Natural killer cell (primary cell): ENCODE measurements at regions not wholly inside any gene's neighbourhood (a gene's known extent, or its start where the extent isn't known, plus 50 kb on each side); places are given as distances from the start of the nearest gene placed in this dataset.

ENCODE experiments used
- ATAC-seq, 3 donors: fragments of 150-1000 bp in 2 of 3; fragments of 200-7000 bp in 1 of 3; cut with Tn5 transposase; 1 replicate in 1 of 3; 2 replicates in 2 of 3; pipeline ENCODE4 v1.10.0; 2021; ENCODE audit warnings: mild to moderate bottlenecking in 2 of 3, moderate library complexity in 2 of 3
- DNase-seq, 2 donors: peaks; one replicate each; pipeline versions ENCODE4 v3.0.0 to v3.0.0-alpha.2; 2013 to 2021; ENCODE audit warnings: mixed read lengths in 1 of 2
- H3K27ac ChIP-seq: one replicate; pipeline ENCODE4 v1.5.1; 2013; ENCODE audit warnings: mild to moderate bottlenecking, low read length
- H3K27me3 ChIP-seq: one replicate; pipeline ENCODE4 v1.6.1; 2013; ENCODE audit warnings: low read length; ENCODE audit not compliant: control insufficient read depth, insufficient read depth
- H3K36me3 ChIP-seq: one replicate; pipeline ENCODE4 v1.6.1; 2013; ENCODE audit warnings: low read length; ENCODE audit not compliant: control insufficient read depth, insufficient read depth
- H3K4me1 ChIP-seq: one replicate; pipeline ENCODE4 v1.6.1; 2013; ENCODE audit warnings: low read length; ENCODE audit not compliant: control insufficient read depth, insufficient read depth
- H3K4me3 ChIP-seq: one replicate; pipeline ENCODE4 v1.5.1; 2013; ENCODE audit warnings: low read length
- H3K9me3 ChIP-seq: one replicate; pipeline ENCODE4 v1.6.1; 2013; ENCODE audit warnings: low read length; ENCODE audit not compliant: control insufficient read depth, insufficient read depth
- H3K27ac Mint-ChIP-seq, 2 donors: one replicate each; pipeline ENCODE4 v1.8.0; 2022; ENCODE audit warnings: mild to moderate bottlenecking in 2 of 2, mixed read lengths in 2 of 2, moderate library complexity in 1 of 2
- H3K27me3 Mint-ChIP-seq, 2 donors: one replicate each; pipeline ENCODE4 v1.8.0; 2022; ENCODE audit warnings: low read depth in 2 of 2, mixed read lengths in 2 of 2
- H3K36me3 Mint-ChIP-seq: one replicate; pipeline ENCODE4 v1.8.0; 2022; ENCODE audit warnings: mixed read lengths
- H3K4me1 Mint-ChIP-seq, 2 donors: one replicate each; pipeline ENCODE4 v1.8.0; 2022; ENCODE audit warnings: mixed read lengths in 2 of 2
- H3K4me3 Mint-ChIP-seq: one replicate; pipeline ENCODE4 v1.8.0; 2022; ENCODE audit warnings: mild to moderate bottlenecking, moderate library complexity, mixed read lengths
- H3K9me3 Mint-ChIP-seq, 2 donors: one replicate each; pipeline ENCODE4 v1.8.0; 2022; ENCODE audit warnings: mixed read lengths in 2 of 2
- CTCF ChIP-seq: fragments of 200-600 bp; IDR thresholded peaks from one replicate; pipeline ENCODE4 v1.8.0; 2022; ENCODE audit warnings: antibody characterized with exemption
- WGBS: methylation state at CpG from one replicate; pipeline ENCODE4 v1.1.7; 2013; ENCODE audit warnings: missing lambda C conversion rate; ENCODE audit not compliant: insufficient coverage; 5-methylcytosine and 5-hydroxymethylcytosine counted together
- intact Hi-C: fragments of 100-400 bp; cut with micrococcal nuclease; formaldehyde crosslinking; loops from one replicate; pipeline ENCODE4 v1.14.2; 2022

GRCh38 chr2:53202063-53202462, 565.5 kb upstream of the CHAC2 start:
- intact Hi-C loops, result no loop called here
- H3K27ac Mint-ChIP-seq, result no peak overlapping the region
- ATAC-seq, result no peak
- Histone ChIP-seq H3K36me3 (no peaks in the 10 kb centered on the region), H3K9me3 (no peaks in the 10 kb centered on the region), H3K27ac (no peak overlapping the region), H3K4me3 (no peak overlapping the region), H3K4me1 (no peaks in the 10 kb centered on the region), H3K27me3 (no peaks in the 10 kb centered on the region)
- no peaks in the 10 kb centered on the region for H3K4me1 Mint-ChIP-seq
- WGBS, result 0% methylated on average over 1 of the region's 3 CpGs
- H3K36me3 Mint-ChIP-seq, result no peaks in the 10 kb centered on the region
- H3K9me3 Mint-ChIP-seq, result peaks cover 4% of the 10 kb centered on the region in 2 donors
- no peak for TF ChIP-seq CTCF
- no peak overlapping the region for H3K4me3 Mint-ChIP-seq
- DNase-seq, result no peak
- H3K27me3 Mint-ChIP-seq, result no peaks in the 10 kb centered on the region

- H3K4me3 Mint-ChIP-seq, result no peak overlapping the region
- H3K27me3 ChIP-seq, result no peaks in the 10 kb centered on the region
- H3K9me3 Mint-ChIP-seq, result peaks cover 3 to 4% of the 10 kb centered on the region in 2 donors
- TF ChIP-seq CTCF, result no peak
- H3K36me3 Mint-ChIP-seq, result no peaks in the 10 kb centered on the region
- H3K4me1 Mint-ChIP-seq, result no peaks in the 10 kb centered on the region
- H3K4me1 ChIP-seq, result no peaks in the 10 kb centered on the region
- H3K27me3 Mint-ChIP-seq, result no peaks in the 10 kb centered on the region
- H3K27ac Mint-ChIP-seq, result no peak overlapping the region
- no peaks in the 10 kb centered on the region for H3K36me3 ChIP-seq
- DNase-seq, result no peak
- ATAC-seq, result no peak
- no peak overlapping the region for H3K27ac ChIP-seq
- 80% methylated on average over 1 of the region's 3 CpGs for WGBS
- intact Hi-C loops, result no loop called here
- H3K9me3 ChIP-seq, result no peaks in the 10 kb centered on the region
- H3K4me3 ChIP-seq, result no peak overlapping the region
Observed at GRCh38 chr2:53200072-53200471, 567.5 kb upstream of the CHAC2 start.

GRCh38 chr2:53188851-53189510, 578.6 kb upstream of the CHAC2 start:
- H3K27me3 Mint-ChIP-seq, result no peaks in the 10 kb centered on the region
- H3K36me3 ChIP-seq, result no peaks in the 10 kb centered on the region
- H3K4me3 Mint-ChIP-seq, result no peak overlapping the region
- H3K9me3 Mint-ChIP-seq, result peaks cover 2% of the 10 kb centered on the region in 2 donors
- no peaks in the 10 kb centered on the region for H3K4me1 ChIP-seq
- WGBS, result 83% methylated on average over 7 of the region's 7 CpGs
- no peak overlapping the region for H3K27ac ChIP-seq
- H3K9me3 ChIP-seq, result no peaks in the 10 kb centered on the region
- H3K4me1 Mint-ChIP-seq, result no peaks in the 10 kb centered on the region
- DNase-seq, result no peak
- TF ChIP-seq CTCF, result no peak
- no peaks in the 10 kb centered on the region for H3K27me3 ChIP-seq
- no peaks in the 10 kb centered on the region for H3K36me3 Mint-ChIP-seq
- no peak overlapping the region for H3K4me3 ChIP-seq
- no peak overlapping the region for H3K27ac Mint-ChIP-seq
- intact Hi-C loops, result no loop called here
- no peak for ATAC-seq

GRCh38 chr2:53183581-53183980, 584.0 kb upstream of the CHAC2 start:
- Mint-ChIP-seq H3K9me3 (peaks cover 3 to 4% of the 10 kb centered on the region in 2 donors), H3K4me1 (no peaks in the 10 kb centered on the region), H3K4me3 (no peak overlapping the region), H3K36me3 (no peaks in the 10 kb centered on the region), H3K27ac (no peak overlapping the region), H3K27me3 (no peaks in the 10 kb centered on the region)
- no peaks in the 10 kb centered on the region for H3K27me3 ChIP-seq
- H3K4me3 ChIP-seq, result no peak overlapping the region
- no peak for TF ChIP-seq CTCF
- no peaks in the 10 kb centered on the region for H3K4me1 ChIP-seq
- DNase-seq, result no peak
- no peak overlapping the region for H3K27ac ChIP-seq
- no peak for ATAC-seq
- H3K9me3 ChIP-seq, result no peaks in the 10 kb centered on the region
- no peaks in the 10 kb centered on the region for H3K36me3 ChIP-seq
- intact Hi-C loops, result no loop called here
